Transverse colon (tissue), 3 donors: ENCODE measurements at regions not wholly inside any gene's neighbourhood (a gene's known extent, or its start where the extent isn't known, plus 50 kb on each side); places are given as distances from the start of the nearest gene placed in this dataset.

ENCODE experiments used
- EP300 ChIP-seq: sonication (generic); formaldehyde crosslinking; IDR thresholded peaks from one replicate; pipeline ENCODE4 v1.6.1; 2017; ENCODE audit warnings: antibody characterized with exemption, low read depth
- TF ChIP-seq, protein P1 (sequence below), 5 experiments: fragments of 200-600 bp in 3 of 5; fragments of 450-650 bp in 2 of 5; sonication (generic) in 3 of 5; IDR thresholded peaks; 1 replicate in 2 of 5; 2 replicates in 3 of 5; pipeline ENCODE4 v1.5.1; 2016 to 2017; ENCODE audit warnings: antibody characterized with exemption in 5 of 5, inconsistent platforms in 3 of 5, mild to moderate bottlenecking in 2 of 5, moderate library complexity in 1 of 5

DNA sequence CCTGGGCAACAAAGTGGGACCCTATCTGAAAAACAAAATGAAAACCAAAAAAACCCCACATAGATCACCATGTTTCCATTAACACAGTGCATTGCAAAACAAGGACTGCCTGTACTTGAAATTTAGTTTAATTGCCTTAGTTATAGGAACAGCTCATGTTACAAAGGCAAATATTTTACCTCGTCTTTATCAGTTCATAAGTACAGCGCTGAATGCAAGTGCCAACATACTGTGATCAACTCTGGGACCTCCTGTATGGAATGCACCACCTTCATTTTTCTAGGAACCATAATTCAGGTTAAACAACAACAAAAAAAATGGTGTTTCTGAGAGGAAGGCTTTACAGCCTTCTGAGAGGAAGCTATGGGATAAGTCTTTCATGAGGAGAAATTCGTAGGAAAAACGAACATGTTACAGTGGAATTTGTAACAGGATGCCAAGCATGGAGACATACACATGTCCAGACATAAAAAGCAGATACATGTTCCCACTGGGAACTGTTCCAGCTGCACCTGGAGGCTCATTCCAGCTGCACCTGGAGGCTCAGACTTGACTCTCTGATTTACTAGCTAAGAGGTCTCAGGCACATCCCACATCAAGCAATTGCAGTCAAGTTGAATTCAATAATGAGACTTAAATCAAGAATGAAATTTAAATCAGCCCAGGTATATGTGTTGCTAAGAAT lies 821.3 kb downstream of the NLGN4Y start:
- TF ChIP-seq, protein P1, sequence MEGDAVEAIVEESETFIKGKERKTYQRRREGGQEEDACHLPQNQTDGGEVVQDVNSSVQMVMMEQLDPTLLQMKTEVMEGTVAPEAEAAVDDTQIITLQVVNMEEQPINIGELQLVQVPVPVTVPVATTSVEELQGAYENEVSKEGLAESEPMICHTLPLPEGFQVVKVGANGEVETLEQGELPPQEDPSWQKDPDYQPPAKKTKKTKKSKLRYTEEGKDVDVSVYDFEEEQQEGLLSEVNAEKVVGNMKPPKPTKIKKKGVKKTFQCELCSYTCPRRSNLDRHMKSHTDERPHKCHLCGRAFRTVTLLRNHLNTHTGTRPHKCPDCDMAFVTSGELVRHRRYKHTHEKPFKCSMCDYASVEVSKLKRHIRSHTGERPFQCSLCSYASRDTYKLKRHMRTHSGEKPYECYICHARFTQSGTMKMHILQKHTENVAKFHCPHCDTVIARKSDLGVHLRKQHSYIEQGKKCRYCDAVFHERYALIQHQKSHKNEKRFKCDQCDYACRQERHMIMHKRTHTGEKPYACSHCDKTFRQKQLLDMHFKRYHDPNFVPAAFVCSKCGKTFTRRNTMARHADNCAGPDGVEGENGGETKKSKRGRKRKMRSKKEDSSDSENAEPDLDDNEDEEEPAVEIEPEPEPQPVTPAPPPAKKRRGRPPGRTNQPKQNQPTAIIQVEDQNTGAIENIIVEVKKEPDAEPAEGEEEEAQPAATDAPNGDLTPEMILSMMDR (IDR thresholded peaks at IDR 0.05): no peak
- no peak for TF ChIP-seq EP300
